GM13977 (cell line): ENCODE measurements at regions not wholly inside any gene's neighbourhood (a gene's known extent, or its start where the extent isn't known, plus 50 kb on each side); places are given as distances from the start of the nearest gene placed in this dataset.

Source experiments
- DNase-seq: peaks from one replicate; pipeline ENCODE4 v3.0.0; 2012; ENCODE audit warnings: low spot score
- CTCF ChIP-seq: IDR thresholded peaks from 2 replicates; pipeline ENCODE4 v1.5.1; 2012; ENCODE audit warnings: mild to moderate bottlenecking, control low read depth; ENCODE audit not compliant: insufficient read depth; ENCODE audit errors: extremely low read depth, missing control alignments
- in situ Hi-C: fragments of 300-500 bp; cut with MboI; formaldehyde crosslinking; loops from one replicate; pipeline ENCODE4 v1.12.0; 2022; ENCODE audit warnings: low sequenced_read_pairs, low pct_unique_long_range_greater_than_20kb, mixed read lengths, inconsistent platforms; ENCODE audit not compliant: unreplicated experiment

- TF ChIP-seq CTCF = no peak
- in situ Hi-C loops = no loop called here
- no peak for DNase-seq
Observed at GRCh38 chr1:232451506-232451905, 178.4 kb downstream of the SIPA1L2 start.

- in situ Hi-C loops = no loop called here
- no peak for TF ChIP-seq CTCF
- DNase-seq = no peak
Observed at GRCh38 chr1:232450615-232451014, 179.3 kb downstream of the SIPA1L2 start.

GRCh38 chr1:232447125-232447524, 182.8 kb downstream of the SIPA1L2 start:
- in situ Hi-C loops = no loop called here
- no peak for DNase-seq
- no peak for TF ChIP-seq CTCF

- in situ Hi-C loops = no loop called here
- no peak for TF ChIP-seq CTCF
- DNase-seq = no peak
Observed at GRCh38 chr1:232445361-232446106, 184.4 kb downstream of the SIPA1L2 start.

- no peak for TF ChIP-seq CTCF
- in situ Hi-C loops = no loop called here
- no peak for DNase-seq
Observed at GRCh38 chr1:232443372-232443771, 186.6 kb downstream of the SIPA1L2 start.

GRCh38 chr1:232441036-232441411, 188.9 kb downstream of the SIPA1L2 start:
- in situ Hi-C loops = no loop called here
- no peak for DNase-seq
- TF ChIP-seq CTCF = no peak
